H9 (cell line): ENCODE measurements at regions not wholly inside any gene's neighbourhood (a gene's known extent, or its start where the extent isn't known, plus 50 kb on each side); places are given as distances from the start of the nearest gene placed in this dataset.

Source experiments
- DNase-seq: peaks from one replicate; pipeline ENCODE4 v3.0.0-alpha.2; 2017
- H2AFZ ChIP-seq: one replicate; pipeline ENCODE4 v1.6.1; 2013; ENCODE audit warnings: mild to moderate bottlenecking, low read length, control low read depth, moderate library complexity
- H2AK5ac ChIP-seq: 2 replicates; pipeline ENCODE4 v1.6.1; 2013; ENCODE audit warnings: low read length, control low read depth, mixed read lengths; ENCODE audit not compliant: insufficient read length
- H2BK120ac ChIP-seq: one replicate; pipeline ENCODE4 v1.6.1; 2013; ENCODE audit warnings: low read depth, mild to moderate bottlenecking, low read length, control low read depth, inconsistent platforms; ENCODE audit not compliant: poor library complexity, severe bottlenecking
- H2BK12ac ChIP-seq: 2 replicates; pipeline ENCODE4 v1.6.1; 2013; ENCODE audit warnings: low read length, control low read depth, mixed read lengths, low read depth; ENCODE audit not compliant: insufficient read length
- H2BK15ac ChIP-seq: 2 replicates; pipeline ENCODE4 v1.6.1; 2013; ENCODE audit warnings: low read depth, low read length, control low read depth
- H2BK20ac ChIP-seq: one replicate; pipeline ENCODE4 v1.6.1; 2013; ENCODE audit warnings: low read depth, mild to moderate bottlenecking, low read length, control low read depth, inconsistent platforms; ENCODE audit not compliant: poor library complexity, severe bottlenecking
- H2BK5ac ChIP-seq: 2 replicates; pipeline ENCODE4 v1.6.1; 2013; ENCODE audit warnings: low read length, control low read depth, mixed read lengths; ENCODE audit not compliant: insufficient read length
- H3K14ac ChIP-seq: 2 replicates; pipeline ENCODE4 v1.6.1; 2013; ENCODE audit warnings: low read length, control low read depth; ENCODE audit not compliant: insufficient read depth
- H3K18ac ChIP-seq: 2 replicates; pipeline ENCODE4 v1.6.1; 2013; ENCODE audit warnings: low read depth, mild to moderate bottlenecking, mixed read lengths, low read length, control low read depth; ENCODE audit not compliant: insufficient read length
- H3K23ac ChIP-seq: 2 replicates; pipeline ENCODE4 v1.6.1; 2013; ENCODE audit warnings: low read length, control low read depth, mixed read lengths, low read depth; ENCODE audit not compliant: insufficient read length
- H3K23me2 ChIP-seq: 2 replicates; pipeline ENCODE4 v1.6.1; 2013; ENCODE audit warnings: low read depth, mild to moderate bottlenecking, mixed read lengths, low read length, control low read depth; ENCODE audit not compliant: insufficient read length, poor library complexity, severe bottlenecking
- H3K27ac ChIP-seq: 2 replicates; pipeline ENCODE4 v1.5.1; 2013; ENCODE audit warnings: low read length, control low read depth, mixed read lengths, low read depth; ENCODE audit not compliant: insufficient read length
- H3K27me3 ChIP-seq: 2 replicates; pipeline ENCODE4 v1.6.1; 2013; ENCODE audit warnings: low read length, control low read depth, inconsistent platforms; ENCODE audit not compliant: insufficient read depth
- H3K4ac ChIP-seq: 2 replicates; pipeline ENCODE4 v1.6.1; 2013; ENCODE audit warnings: low read depth, mild to moderate bottlenecking, control low read depth, inconsistent platforms, low read length, moderate library complexity
- H3K4me1 ChIP-seq: 2 replicates; pipeline ENCODE4 v1.6.1; 2013; ENCODE audit warnings: low read length, control low read depth, inconsistent platforms; ENCODE audit not compliant: insufficient read depth
- H3K4me2 ChIP-seq: 2 replicates; pipeline ENCODE4 v1.6.1; 2013; ENCODE audit warnings: low read length, control low read depth, mixed read lengths; ENCODE audit not compliant: insufficient read length, insufficient read depth
- H3K56ac ChIP-seq: 2 replicates; pipeline ENCODE4 v1.6.1; 2013; ENCODE audit warnings: low read depth, mild to moderate bottlenecking, mixed read lengths, low read length, control low read depth; ENCODE audit not compliant: insufficient read length
- H3K79me1 ChIP-seq: 2 replicates; pipeline ENCODE4 v1.6.1; 2013; ENCODE audit warnings: low read depth, mild to moderate bottlenecking, moderate library complexity, low read length, control low read depth, inconsistent platforms; ENCODE audit not compliant: insufficient read depth, poor library complexity, severe bottlenecking
- H3K79me2 ChIP-seq: 2 replicates; pipeline ENCODE4 v1.6.1; 2013; ENCODE audit warnings: low read length, control low read depth, inconsistent platforms; ENCODE audit not compliant: insufficient read depth
- H3K9ac ChIP-seq: 2 replicates; pipeline ENCODE4 v1.6.1; 2013; ENCODE audit warnings: low read length, control low read depth, mixed read lengths; ENCODE audit not compliant: insufficient read length; ENCODE audit errors: extremely low read depth
- H3K9me3 ChIP-seq: one replicate; pipeline ENCODE4 v1.6.1; 2013; ENCODE audit warnings: low read depth, low read length, inconsistent platforms; ENCODE audit not compliant: control insufficient read depth
- H3T11ph ChIP-seq: one replicate; pipeline ENCODE4 v1.6.1; 2013; ENCODE audit warnings: mild to moderate bottlenecking, low read length, control low read depth, inconsistent platforms
- H4K20me1 ChIP-seq: one replicate; pipeline ENCODE4 v1.6.1; 2013; ENCODE audit not compliant: control insufficient read depth, insufficient read length, insufficient read depth
- H4K5ac ChIP-seq: 2 replicates; pipeline ENCODE4 v1.6.1; 2013; ENCODE audit warnings: low read depth, mild to moderate bottlenecking, mixed read lengths, low read length, control low read depth; ENCODE audit not compliant: insufficient read length
- H4K8ac ChIP-seq: replicated peaks from 2 replicates; pipeline ENCODE4 v1.6.1; 2013; ENCODE audit warnings: low read length, control low read depth, mixed read lengths, low read depth; ENCODE audit not compliant: insufficient read length
- H4K91ac ChIP-seq: 2 replicates; pipeline ENCODE4 v1.6.1; 2013; ENCODE audit warnings: low read depth, mild to moderate bottlenecking, moderate library complexity, mixed read lengths, low read length, control low read depth; ENCODE audit not compliant: insufficient read length
- H3K27ac Mint-ChIP-seq, 3 experiments: 2 replicates in 2 of 3; 3 replicates in 1 of 3; pipeline ENCODE4 v1.8.0; 2020 to 2021; ENCODE audit warnings: mixed read lengths in 3 of 3, mild to moderate bottlenecking in 1 of 3, moderate library complexity in 1 of 3
- H3K27me3 Mint-ChIP-seq: 2 replicates; pipeline ENCODE4 v1.8.0; 2021; ENCODE audit warnings: low read depth, mild to moderate bottlenecking, moderate library complexity, mixed read lengths
- H3K36me3 Mint-ChIP-seq, 3 experiments: 2 replicates in 2 of 3; 3 replicates in 1 of 3; pipeline ENCODE4 v1.8.0; 2020 to 2021; ENCODE audit warnings: low read depth in 3 of 3, mixed read lengths in 3 of 3; ENCODE audit not compliant: insufficient read depth in 1 of 3
- H3K4me1 Mint-ChIP-seq, 2 experiments: 2 replicates each; pipeline ENCODE4 v1.8.0; 2020; ENCODE audit warnings: mixed read lengths in 2 of 2
- H3K4me3 Mint-ChIP-seq, 2 experiments: 2 replicates in 1 of 2; 3 replicates in 1 of 2; pipeline ENCODE4 v1.8.0; 2020 to 2021; ENCODE audit warnings: mild to moderate bottlenecking in 2 of 2, mixed read lengths in 2 of 2, moderate library complexity in 1 of 2
- H3K9me3 Mint-ChIP-seq, 2 experiments: 2 replicates in 1 of 2; 3 replicates in 1 of 2; pipeline ENCODE4 v1.8.0; 2020; ENCODE audit warnings: mild to moderate bottlenecking in 2 of 2, mixed read lengths in 2 of 2, moderate library complexity in 1 of 2
- WGBS: extraction: QIAGEN DNeasy Blood & Tissue Kit; methylation state at CpG from one replicate; pipeline ENCODE4 v1.1.7; 2013; ENCODE audit warnings: missing lambda C conversion rate, low lambda C conversion rate, mixed read lengths; ENCODE audit not compliant: insufficient read length; ENCODE audit errors: extremely low coverage; 5-methylcytosine and 5-hydroxymethylcytosine counted together
- TF ChIP-seq, protein P1 (sequence below): fragments of 200-600 bp; sonication (generic); conservative IDR thresholded peaks from 3 replicates; pipeline ENCODE4 v1.8.0; 2021; ENCODE audit warnings: antibody characterized with exemption, mild to moderate bottlenecking

DNA sequence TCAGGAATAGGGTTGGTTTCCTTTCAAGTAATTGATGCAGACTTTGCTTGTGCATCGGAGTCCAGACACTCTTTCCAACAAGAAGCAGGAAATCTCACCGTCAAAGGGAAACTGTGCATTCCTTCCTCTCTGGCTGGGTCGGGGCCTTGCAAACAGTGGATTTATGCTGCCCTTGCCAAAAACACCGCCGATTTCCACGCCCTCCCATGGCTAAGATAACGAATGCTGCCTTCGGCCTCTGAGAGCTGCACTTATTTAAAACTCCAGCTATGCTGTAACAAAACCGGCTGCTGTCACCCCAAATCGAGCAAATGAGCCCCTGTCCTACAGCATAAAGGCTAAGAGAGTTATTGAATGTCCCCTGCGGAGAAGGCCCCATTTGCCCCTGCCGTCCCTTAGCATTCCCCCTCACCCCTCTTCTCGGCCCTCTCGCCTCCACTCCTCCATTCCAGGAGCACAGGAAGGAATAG, 275.5 kb upstream of the IRX5 start:
- Histone ChIP-seq H4K8ac (no peak overlapping the region), H4K5ac (no peak overlapping the region), H2BK5ac (no peak overlapping the region), H3K79me1 (no peaks in the 10 kb centered on the region), H3K23me2 (no peaks in the 10 kb centered on the region), H3K4me1 (peaks cover 10% of the 10 kb centered on the region; the same call in 1 of the 2 replicates), H3K9me3 (no peaks in the 10 kb centered on the region), H2BK20ac (no peak overlapping the region), H2BK120ac (no peak overlapping the region), H2BK12ac (no peak overlapping the region), H3K4me2 (peak overlapping the region; percentile 54), H3K23ac (no peak overlapping the region), H2AFZ (peak overlapping the region; percentile 42), H3K14ac (peak overlapping the region; percentile 29; the same call in 1 of the 2 replicates), H3T11ph (no peak overlapping the region), H3K56ac (no peak overlapping the region), H3K27ac (no peak overlapping the region), H3K18ac (peak overlapping the region; percentile 57), H2AK5ac (no peak overlapping the region), H3K9ac (no peak overlapping the region), H3K79me2 (no peaks in the 10 kb centered on the region), H2BK15ac (no peak overlapping the region), H3K4ac (no peak overlapping the region), H4K91ac (no peak overlapping the region), H3K27me3 (peaks cover 16% of the 10 kb centered on the region; the same call in 1 of the 2 replicates), H4K20me1 (no peaks in the 10 kb centered on the region)
- H3K27ac Mint-ChIP-seq, result 0 out of 7 replicates have a peak overlapping the region, but pooled peaks of 1 of the 3 experiments have one; percentile 34
- peaks cover 62 to 64% of the 10 kb centered on the region in 2 experiments for H3K4me1 Mint-ChIP-seq
- no peaks in the 10 kb centered on the region for H3K36me3 Mint-ChIP-seq
- peaks cover 0 to 2% of the 10 kb centered on the region in 2 experiments; a peak in 2 of 5 replicates for H3K9me3 Mint-ChIP-seq
- peak overlapping the region; percentile 14 to 66; a peak in 4 of 5 replicates for H3K4me3 Mint-ChIP-seq
- TF ChIP-seq, protein P1, sequence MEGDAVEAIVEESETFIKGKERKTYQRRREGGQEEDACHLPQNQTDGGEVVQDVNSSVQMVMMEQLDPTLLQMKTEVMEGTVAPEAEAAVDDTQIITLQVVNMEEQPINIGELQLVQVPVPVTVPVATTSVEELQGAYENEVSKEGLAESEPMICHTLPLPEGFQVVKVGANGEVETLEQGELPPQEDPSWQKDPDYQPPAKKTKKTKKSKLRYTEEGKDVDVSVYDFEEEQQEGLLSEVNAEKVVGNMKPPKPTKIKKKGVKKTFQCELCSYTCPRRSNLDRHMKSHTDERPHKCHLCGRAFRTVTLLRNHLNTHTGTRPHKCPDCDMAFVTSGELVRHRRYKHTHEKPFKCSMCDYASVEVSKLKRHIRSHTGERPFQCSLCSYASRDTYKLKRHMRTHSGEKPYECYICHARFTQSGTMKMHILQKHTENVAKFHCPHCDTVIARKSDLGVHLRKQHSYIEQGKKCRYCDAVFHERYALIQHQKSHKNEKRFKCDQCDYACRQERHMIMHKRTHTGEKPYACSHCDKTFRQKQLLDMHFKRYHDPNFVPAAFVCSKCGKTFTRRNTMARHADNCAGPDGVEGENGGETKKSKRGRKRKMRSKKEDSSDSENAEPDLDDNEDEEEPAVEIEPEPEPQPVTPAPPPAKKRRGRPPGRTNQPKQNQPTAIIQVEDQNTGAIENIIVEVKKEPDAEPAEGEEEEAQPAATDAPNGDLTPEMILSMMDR, result no peak
- no CpG with 5 or more reads among the region's 14 CpGs for WGBS
- DNase-seq, result no peak
- peaks cover 49% of the 10 kb centered on the region for H3K27me3 Mint-ChIP-seq
